ENCODE measurements at regions not wholly inside any gene's neighbourhood (a gene's known extent, or its start where the extent isn't known, plus 50 kb on each side); places are given as distances from the start of the nearest gene placed in this dataset.

DNA sequence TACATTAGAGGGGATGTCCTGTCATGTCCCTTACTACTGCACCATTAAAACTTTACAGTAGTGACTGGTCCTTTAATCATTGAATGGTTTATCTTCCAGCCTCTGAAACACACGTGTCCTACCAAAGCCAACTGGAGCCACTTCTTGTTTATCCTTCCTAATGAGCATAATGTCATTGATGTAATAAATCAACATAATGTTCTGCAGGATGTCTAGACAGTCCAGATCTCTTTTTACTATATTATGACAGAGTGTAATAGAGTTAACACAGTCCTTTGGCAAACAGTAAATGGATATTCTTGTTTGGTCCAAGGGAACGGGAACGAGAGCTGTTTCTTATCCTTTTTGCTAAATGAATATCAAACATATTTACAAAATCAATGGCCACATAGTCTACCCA lies 88.1 kb upstream of the PTPRD start:
- TF ChIP-seq, protein P1, sequence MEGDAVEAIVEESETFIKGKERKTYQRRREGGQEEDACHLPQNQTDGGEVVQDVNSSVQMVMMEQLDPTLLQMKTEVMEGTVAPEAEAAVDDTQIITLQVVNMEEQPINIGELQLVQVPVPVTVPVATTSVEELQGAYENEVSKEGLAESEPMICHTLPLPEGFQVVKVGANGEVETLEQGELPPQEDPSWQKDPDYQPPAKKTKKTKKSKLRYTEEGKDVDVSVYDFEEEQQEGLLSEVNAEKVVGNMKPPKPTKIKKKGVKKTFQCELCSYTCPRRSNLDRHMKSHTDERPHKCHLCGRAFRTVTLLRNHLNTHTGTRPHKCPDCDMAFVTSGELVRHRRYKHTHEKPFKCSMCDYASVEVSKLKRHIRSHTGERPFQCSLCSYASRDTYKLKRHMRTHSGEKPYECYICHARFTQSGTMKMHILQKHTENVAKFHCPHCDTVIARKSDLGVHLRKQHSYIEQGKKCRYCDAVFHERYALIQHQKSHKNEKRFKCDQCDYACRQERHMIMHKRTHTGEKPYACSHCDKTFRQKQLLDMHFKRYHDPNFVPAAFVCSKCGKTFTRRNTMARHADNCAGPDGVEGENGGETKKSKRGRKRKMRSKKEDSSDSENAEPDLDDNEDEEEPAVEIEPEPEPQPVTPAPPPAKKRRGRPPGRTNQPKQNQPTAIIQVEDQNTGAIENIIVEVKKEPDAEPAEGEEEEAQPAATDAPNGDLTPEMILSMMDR (IDR thresholded peaks at IDR 0.05; ENCODE audit: low read depth, low read length): no peak
- DNase-seq (ENCODE audit: extremely low read depth, low read depth): no peak

DNA sequence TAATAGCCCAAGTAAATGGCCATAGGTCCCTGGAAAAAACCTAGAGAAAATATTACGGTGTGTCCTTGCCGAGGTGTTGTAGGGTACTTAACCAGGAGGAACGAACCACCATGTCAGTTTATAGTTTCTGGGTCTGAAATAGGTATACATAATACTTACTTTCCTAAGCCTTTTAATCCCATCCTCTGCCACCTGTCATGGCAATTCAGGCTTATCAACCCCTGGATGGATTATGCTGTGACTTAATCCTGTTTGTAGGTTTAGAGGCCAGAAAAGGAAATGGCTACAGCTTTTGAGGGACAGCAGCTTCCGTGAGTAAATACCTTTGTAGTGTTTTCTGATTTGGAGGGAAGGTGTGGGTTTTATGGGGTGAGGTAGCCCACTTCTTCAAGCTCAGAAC lies 89.1 kb upstream of the PTPRD start:
- DNase-seq (ENCODE audit: extremely low read depth, low read depth): no peak
- TF ChIP-seq, protein P1 (IDR thresholded peaks at IDR 0.05; ENCODE audit: low read depth, low read length): no peak

GRCh38 chr9:10703139-10703538 lies 90.3 kb upstream of the PTPRD start:
- DNase-seq (ENCODE audit: extremely low read depth, low read depth): no peak
- TF ChIP-seq, protein P1 (IDR thresholded peaks at IDR 0.05; ENCODE audit: low read depth, low read length): no peak

DNA sequence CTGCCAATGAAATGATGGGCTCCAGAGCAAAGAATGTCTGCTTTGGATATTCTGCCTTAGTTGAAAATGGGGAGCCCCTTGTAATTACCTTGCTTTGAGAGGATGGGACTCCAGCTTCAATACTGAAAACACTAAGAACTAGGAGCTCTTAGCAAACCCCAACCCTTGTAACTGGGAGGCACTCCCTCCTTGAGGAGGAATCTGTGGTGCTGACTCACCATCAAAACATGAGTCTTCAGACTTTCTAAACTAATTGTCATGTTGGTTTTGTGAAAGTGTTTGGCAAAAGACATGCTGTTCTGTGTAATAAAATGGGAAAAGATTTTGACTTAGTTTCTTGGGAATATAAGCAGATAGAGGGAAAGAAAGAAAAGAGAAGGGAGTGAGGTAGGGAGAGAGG lies 91.9 kb upstream of the PTPRD start:
- TF ChIP-seq, protein P1 (IDR thresholded peaks at IDR 0.05; ENCODE audit: low read depth, low read length): no peak
- no peak for DNase-seq (ENCODE audit: extremely low read depth, low read depth)

DNA sequence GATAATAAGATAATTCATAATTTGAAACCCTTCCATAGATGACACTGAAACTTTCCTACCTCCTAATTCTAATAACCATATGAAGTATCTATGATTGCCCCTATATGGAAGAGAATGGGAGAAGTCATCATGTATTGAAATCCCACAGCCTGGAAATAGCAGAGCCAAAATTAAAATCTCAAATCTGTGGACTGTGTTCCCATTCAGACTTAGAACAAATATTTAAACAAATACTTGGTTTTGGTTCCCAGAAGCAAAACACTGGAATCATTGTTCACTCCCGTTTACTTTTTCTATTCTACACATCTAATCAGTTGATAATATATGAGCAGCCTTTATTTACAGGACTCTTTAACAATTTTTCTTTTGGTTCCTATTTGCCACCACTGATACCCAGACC lies 92.6 kb upstream of the PTPRD start:
- TF ChIP-seq, protein P1 (IDR thresholded peaks at IDR 0.05; ENCODE audit: low read depth, low read length): no peak
- no peak for DNase-seq (ENCODE audit: extremely low read depth, low read depth)

DNA sequence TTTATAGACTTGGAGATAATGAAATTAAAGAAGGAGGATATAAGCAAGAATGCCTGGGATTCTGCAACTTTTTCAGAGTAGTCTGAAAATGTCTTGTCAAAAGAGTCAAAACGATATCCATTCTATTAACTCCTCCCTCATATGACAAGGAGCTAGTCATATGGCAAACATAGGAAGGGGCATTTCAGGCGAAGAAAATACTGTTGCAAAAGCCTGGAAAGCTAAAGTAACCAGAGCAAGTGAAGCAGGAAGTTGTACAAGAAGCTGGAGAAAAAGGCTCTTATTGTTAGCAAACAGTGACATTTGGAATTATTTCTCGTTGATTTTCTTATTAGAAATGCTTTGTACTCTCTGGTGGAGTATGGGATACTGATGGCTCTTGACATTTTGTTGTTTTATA lies 94.0 kb upstream of the PTPRD start:
- DNase-seq (ENCODE audit: extremely low read depth, low read depth): no peak
- TF ChIP-seq, protein P1 (IDR thresholded peaks at IDR 0.05; ENCODE audit: low read depth, low read length): no peak

- DNase-seq (ENCODE audit: extremely low read depth, low read depth): no peak
- TF ChIP-seq, protein P1 (IDR thresholded peaks at IDR 0.05; ENCODE audit: low read depth, low read length): no peak
Observed at GRCh38 chr9:10721301-10721700, 108.5 kb upstream of the PTPRD start.

Measured in AG09319 (cell line).